ENCODE measurements at regions not wholly inside any gene's neighbourhood (a gene's known extent, or its start where the extent isn't known, plus 50 kb on each side); places are given as distances from the start of the nearest gene placed in this dataset.

- TF ChIP-seq ZNF121 (tag by site-specific recombination; IDR thresholded peaks at IDR 0.05), result no peak
- TF ChIP-seq, protein P1, sequence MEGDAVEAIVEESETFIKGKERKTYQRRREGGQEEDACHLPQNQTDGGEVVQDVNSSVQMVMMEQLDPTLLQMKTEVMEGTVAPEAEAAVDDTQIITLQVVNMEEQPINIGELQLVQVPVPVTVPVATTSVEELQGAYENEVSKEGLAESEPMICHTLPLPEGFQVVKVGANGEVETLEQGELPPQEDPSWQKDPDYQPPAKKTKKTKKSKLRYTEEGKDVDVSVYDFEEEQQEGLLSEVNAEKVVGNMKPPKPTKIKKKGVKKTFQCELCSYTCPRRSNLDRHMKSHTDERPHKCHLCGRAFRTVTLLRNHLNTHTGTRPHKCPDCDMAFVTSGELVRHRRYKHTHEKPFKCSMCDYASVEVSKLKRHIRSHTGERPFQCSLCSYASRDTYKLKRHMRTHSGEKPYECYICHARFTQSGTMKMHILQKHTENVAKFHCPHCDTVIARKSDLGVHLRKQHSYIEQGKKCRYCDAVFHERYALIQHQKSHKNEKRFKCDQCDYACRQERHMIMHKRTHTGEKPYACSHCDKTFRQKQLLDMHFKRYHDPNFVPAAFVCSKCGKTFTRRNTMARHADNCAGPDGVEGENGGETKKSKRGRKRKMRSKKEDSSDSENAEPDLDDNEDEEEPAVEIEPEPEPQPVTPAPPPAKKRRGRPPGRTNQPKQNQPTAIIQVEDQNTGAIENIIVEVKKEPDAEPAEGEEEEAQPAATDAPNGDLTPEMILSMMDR (tag by site-specific recombination; IDR thresholded peaks at IDR 0.05), result no peak
These were observed 65.9 kb upstream of the ADGRL1 start for GRCh38 chr19:14271840-14272239.

Measured in HEK293 (cell line).